Fibroblast of pulmonary artery (primary cell): ENCODE measurements at regions not wholly inside any gene's neighbourhood (a gene's known extent, or its start where the extent isn't known, plus 50 kb on each side); places are given as distances from the start of the nearest gene placed in this dataset.
"Not testable (repeated sequence)": the region's sequence is repeated elsewhere in the genome, so short reads cannot be mapped to it uniquely, and the experiment has no call there.

Experiments
- DNase-seq: peaks from one replicate; pipeline ENCODE4 v3.0.0-alpha.2; 2010; ENCODE audit warnings: low read depth
- H3K4me3 ChIP-seq: replicated peaks from 2 replicates; pipeline ENCODE4 v1.5.1; 2011; ENCODE audit warnings: low read depth, mild to moderate bottlenecking, control low read depth, low read length, moderate library complexity
- CTCF ChIP-seq: IDR thresholded peaks from 2 replicates; pipeline ENCODE4 v1.5.1; 2011; ENCODE audit warnings: mild to moderate bottlenecking, control low read depth, low read length, inconsistent platforms; ENCODE audit errors: missing control alignments

DNA sequence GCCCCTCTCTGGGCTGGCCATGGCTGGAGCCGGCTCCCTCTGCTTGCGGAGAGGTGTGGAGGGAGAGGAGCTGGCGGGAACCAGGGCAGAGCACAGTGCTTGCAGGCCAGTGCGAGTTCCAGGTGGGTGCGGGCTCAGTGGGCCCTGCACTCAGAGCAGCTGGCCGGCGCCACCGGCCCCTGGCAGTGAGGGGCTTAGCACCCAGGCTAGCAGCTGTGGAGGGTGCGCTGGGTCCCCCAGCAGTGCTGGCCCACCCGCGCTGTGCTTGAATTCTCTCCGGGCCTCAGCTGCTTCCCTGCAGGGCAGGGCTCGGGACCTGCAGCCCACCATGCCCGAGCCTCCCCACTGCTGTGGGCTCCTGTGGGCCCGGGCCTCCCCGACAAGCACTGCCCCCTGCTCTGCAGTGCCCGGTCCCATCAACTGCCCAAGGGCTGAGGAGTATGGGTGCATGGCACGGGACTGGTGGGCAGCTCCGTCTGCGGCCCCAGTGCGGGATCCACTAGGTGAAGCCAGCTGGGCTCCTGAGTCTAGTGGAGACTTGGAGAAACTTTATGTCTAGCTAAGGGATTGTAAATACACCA, 61.2 kb upstream of the AGR3 start:
- no peak overlapping the region for H3K4me3 ChIP-seq
- no peak for DNase-seq
- TF ChIP-seq CTCF, result no peak

DNA sequence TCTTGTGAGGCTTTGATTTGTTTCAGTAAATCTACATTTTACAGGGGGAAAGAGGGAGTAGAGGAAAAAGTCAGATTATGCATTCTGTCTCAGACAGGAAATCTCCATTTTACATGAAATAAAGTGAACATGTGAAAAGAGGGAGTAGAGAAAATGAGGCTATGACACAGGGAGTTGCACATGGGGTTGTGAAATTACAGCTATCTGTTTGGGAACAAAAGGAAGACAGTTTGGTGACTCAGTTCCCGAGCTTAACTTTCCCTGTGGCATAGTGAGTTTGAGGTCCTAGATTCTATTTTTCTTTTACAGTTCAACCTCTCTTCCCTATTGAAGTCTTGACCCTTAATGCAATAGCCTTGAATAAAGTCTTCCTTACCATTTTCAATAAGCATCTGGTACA, 63.2 kb upstream of the AGR3 start:
- DNase-seq, result no peak
- H3K4me3 ChIP-seq, result no peak overlapping the region
- no peak for TF ChIP-seq CTCF

GRCh38 chr7:16945372-16945771, 63.6 kb upstream of the AGR3 start:
- TF ChIP-seq CTCF, result no peak
- H3K4me3 ChIP-seq, result no peak overlapping the region
- DNase-seq, result no peak

GRCh38 chr7:16948110-16948509, 66.3 kb upstream of the AGR3 start:
- not testable (repeated sequence) for DNase-seq, H3K4me3 ChIP-seq

DNA sequence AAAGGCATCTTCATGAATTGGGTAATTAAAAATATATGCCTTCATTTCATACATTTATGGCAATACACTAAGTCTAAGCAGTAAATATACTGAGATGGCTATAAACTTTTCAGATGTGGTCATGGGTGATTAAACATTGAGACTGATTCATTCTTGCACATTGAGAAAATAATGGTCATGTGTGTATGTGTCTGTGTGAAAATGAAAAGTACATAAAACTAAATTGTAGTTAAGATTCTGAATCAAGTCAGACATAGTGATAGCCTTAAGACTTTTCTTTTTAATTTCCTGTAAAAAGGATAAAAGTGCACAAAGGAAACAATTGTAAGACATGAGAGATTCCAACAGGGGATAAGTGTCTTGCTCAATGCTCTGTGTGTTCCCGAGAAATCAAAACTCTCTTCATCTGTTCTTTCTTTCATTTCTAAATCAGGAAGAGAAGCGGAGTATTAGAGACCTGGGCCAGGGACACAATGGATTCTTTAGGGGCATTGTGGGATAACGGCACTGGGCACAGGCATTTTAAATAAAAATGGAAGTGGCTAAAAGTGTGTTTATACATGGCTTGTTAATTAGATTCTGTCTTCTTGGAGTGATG, 69.8 kb upstream of the AGR3 start:
- no peak for DNase-seq
- H3K4me3 ChIP-seq, result no peak overlapping the region
- TF ChIP-seq CTCF, result no peak

- no peak overlapping the region for H3K4me3 ChIP-seq
- no peak for TF ChIP-seq CTCF
- DNase-seq, result no peak
Measured at GRCh38 chr7:16954321-16954720, 72.5 kb upstream of the AGR3 start.

- no peak for TF ChIP-seq CTCF
- H3K4me3 ChIP-seq, result no peak overlapping the region
- no peak for DNase-seq
Measured at GRCh38 chr7:16958724-16959123, 76.9 kb upstream of the AGR3 start.
